ENCODE measurements at regions not wholly inside any gene's neighbourhood (a gene's known extent, or its start where the extent isn't known, plus 50 kb on each side); places are given as distances from the start of the nearest gene placed in this dataset.

- DNase-seq = no peak
- Histone ChIP-seq H3K36me3 (no peaks in the 10 kb centered on the region), H3K9me3 (ENCODE audit: severe bottlenecking) (no peaks in the 10 kb centered on the region), H3K27me3 (ENCODE audit: insufficient read depth, low read depth, severe bottlenecking) (peaks cover 2% of the 10 kb centered on the region), H3K27ac (no peak overlapping the region), H3K4me3 (ENCODE audit: low read depth, low read length) (no peak overlapping the region)
- TF ChIP-seq CTCF (IDR thresholded peaks at IDR 0.05; ENCODE audit: low read depth, low read length) = no peak
These were observed 859.5 kb downstream of the USP25 start for GRCh38 chr21:16589006-16589898.

DNA sequence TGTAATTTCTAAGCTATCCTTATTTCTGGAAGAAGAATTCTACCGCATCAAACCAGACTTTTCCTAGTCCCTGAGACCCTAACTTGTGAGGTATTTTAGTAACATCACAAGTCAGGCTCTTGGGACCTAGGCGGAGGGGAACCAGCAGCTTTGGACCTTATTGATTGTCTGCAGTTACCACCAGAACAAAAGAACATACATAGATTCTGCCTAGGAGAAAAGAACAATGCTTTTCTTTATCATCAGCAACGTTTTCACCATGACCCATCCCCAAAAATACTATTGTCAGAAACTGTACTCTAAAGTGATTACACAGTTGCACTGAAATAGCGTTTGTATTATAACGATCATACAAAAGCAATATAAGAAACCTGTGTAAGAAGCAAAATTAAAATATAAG lies 860.4 kb downstream of the USP25 start:
- peaks cover 2% of the 10 kb centered on the region for H3K27me3 ChIP-seq (ENCODE audit: insufficient read depth, low read depth, severe bottlenecking)
- no peak overlapping the region for H3K4me3 ChIP-seq (ENCODE audit: low read depth, low read length)
- no peak for DNase-seq
- TF ChIP-seq CTCF (IDR thresholded peaks at IDR 0.05; ENCODE audit: low read depth, low read length) = no peak
- H3K36me3 ChIP-seq = no peaks in the 10 kb centered on the region
- no peaks in the 10 kb centered on the region for H3K9me3 ChIP-seq (ENCODE audit: severe bottlenecking)
- no peak overlapping the region for H3K27ac ChIP-seq

- no peaks in the 10 kb centered on the region for H3K36me3 ChIP-seq
- TF ChIP-seq CTCF (IDR thresholded peaks at IDR 0.05; ENCODE audit: low read depth, low read length) = no peak
- H3K27me3 ChIP-seq (ENCODE audit: insufficient read depth, low read depth, severe bottlenecking) = peaks cover 2% of the 10 kb centered on the region
- no peaks in the 10 kb centered on the region for H3K9me3 ChIP-seq (ENCODE audit: severe bottlenecking)
- no peak overlapping the region for H3K27ac ChIP-seq
- no peak overlapping the region for H3K4me3 ChIP-seq (ENCODE audit: low read depth, low read length)
- DNase-seq = no peak
These were observed 861.0 kb downstream of the USP25 start for GRCh38 chr21:16590641-16591292.

- Histone ChIP-seq H3K36me3 (no peaks in the 10 kb centered on the region), H3K27me3 (ENCODE audit: insufficient read depth, low read depth, severe bottlenecking) (peaks cover 1% of the 10 kb centered on the region), H3K4me3 (ENCODE audit: low read depth, low read length) (no peak overlapping the region), H3K27ac (no peak overlapping the region), H3K9me3 (ENCODE audit: severe bottlenecking) (no peaks in the 10 kb centered on the region)
- TF ChIP-seq CTCF (IDR thresholded peaks at IDR 0.05; ENCODE audit: low read depth, low read length) = no peak
- DNase-seq = no peak
These were observed 862.6 kb downstream of the USP25 start for GRCh38 chr21:16592381-16592780.

DNA sequence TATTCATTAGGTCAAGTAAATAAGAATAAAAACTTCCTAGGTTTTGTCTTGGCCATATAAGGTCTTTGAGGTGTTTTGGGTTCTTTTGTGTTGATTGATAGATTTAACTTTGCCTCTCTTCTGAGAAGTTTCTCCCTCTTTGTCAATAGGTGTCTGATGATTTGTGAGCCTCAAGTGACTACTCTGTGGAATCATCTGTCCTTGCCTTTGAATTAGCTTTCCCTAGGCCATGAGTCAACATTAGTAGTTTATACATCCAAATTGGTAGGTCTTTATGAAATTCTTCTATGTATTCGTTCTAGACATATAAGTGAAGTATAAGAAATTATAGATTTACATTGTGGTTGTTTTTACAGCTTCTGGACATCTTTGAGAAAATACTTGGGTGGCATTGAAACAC lies 864.4 kb downstream of the USP25 start:
- H3K9me3 ChIP-seq (ENCODE audit: severe bottlenecking) = no peaks in the 10 kb centered on the region

More for the DNA sequence above, 864.4 kb downstream of the USP25 start:
- no peak for DNase-seq
- no peak for TF ChIP-seq CTCF (IDR thresholded peaks at IDR 0.05; ENCODE audit: low read depth, low read length)
- Histone ChIP-seq H3K4me3 (ENCODE audit: low read depth, low read length) (no peak overlapping the region), H3K27me3 (ENCODE audit: insufficient read depth, low read depth, severe bottlenecking) (peaks cover 13% of the 10 kb centered on the region), H3K36me3 (no peaks in the 10 kb centered on the region), H3K27ac (no peak overlapping the region)
